ENCODE measurements at regions not wholly inside any gene's neighbourhood (a gene's known extent, or its start where the extent isn't known, plus 50 kb on each side); places are given as distances from the start of the nearest gene placed in this dataset.
"Not testable (repeated sequence)": the region's sequence is repeated elsewhere in the genome, so short reads cannot be mapped to it uniquely, and the experiment has no call there.

DNA sequence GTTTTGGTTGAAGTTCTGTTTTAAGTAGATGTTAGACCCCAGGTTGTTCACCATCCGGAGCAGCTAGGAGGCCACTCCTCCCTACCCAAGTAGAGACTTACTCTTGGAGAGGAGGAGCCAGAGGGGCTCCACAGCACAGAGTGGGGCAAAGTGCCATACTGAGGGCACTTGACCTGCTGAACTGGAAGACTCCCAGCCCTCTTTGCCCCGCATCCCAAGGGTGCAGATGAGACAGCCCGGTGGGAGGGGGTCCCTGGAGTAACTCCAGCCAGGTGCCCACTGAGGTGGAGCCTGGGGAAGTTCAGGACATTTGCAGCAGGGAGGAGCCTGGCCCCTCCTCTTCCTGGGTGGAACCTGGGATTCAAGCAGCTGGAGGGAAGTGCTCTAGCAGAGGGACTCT lies 102.1 kb upstream of the GPR6 start:
- Mint-ChIP-seq H3K9me3 (no peaks in the 10 kb centered on the region), H3K4me1 (peaks cover 5% of the 10 kb centered on the region), H3K4me3 (no peak overlapping the region), H3K27me3 (peaks cover 7% of the 10 kb centered on the region), H3K27ac (no peak overlapping the region), H3K36me3 (ENCODE audit: low read depth) (no peaks in the 10 kb centered on the region)
- CTCF ChIA-PET: no interaction called here
- no peak for DNase-seq
- POLR2A ChIA-PET: no interaction called here

- CTCF ChIA-PET: no interaction called here
- H3K9me3 Mint-ChIP-seq: peaks cover 5% of the 10 kb centered on the region
- no peak for DNase-seq
- peaks cover 7% of the 10 kb centered on the region for H3K27me3 Mint-ChIP-seq
- peaks cover 9% of the 10 kb centered on the region for H3K4me1 Mint-ChIP-seq
- H3K36me3 Mint-ChIP-seq (ENCODE audit: low read depth): peaks cover 3% of the 10 kb centered on the region
- H3K4me3 Mint-ChIP-seq: no peak overlapping the region
- POLR2A ChIA-PET: no interaction called here
- H3K27ac Mint-ChIP-seq: no peak overlapping the region
Measured at GRCh38 chr6:109877028-109878004, 100.8 kb upstream of the GPR6 start.

- DNase-seq; H3K36me3 Mint-ChIP-seq (ENCODE audit: low read depth); POLR2A ChIA-PET; CTCF ChIA-PET; H3K27me3 Mint-ChIP-seq; H3K4me3 Mint-ChIP-seq; H3K9me3 Mint-ChIP-seq; H3K27ac Mint-ChIP-seq; H3K4me1 Mint-ChIP-seq: not testable (repeated sequence)
Measured at GRCh38 chr6:109878005-109878690, 100.0 kb upstream of the GPR6 start.

GRCh38 chr6:109879081-109879480 lies 99.0 kb upstream of the GPR6 start:
- H3K9me3 Mint-ChIP-seq; H3K4me3 Mint-ChIP-seq; H3K36me3 Mint-ChIP-seq (ENCODE audit: low read depth); POLR2A ChIA-PET; DNase-seq; H3K4me1 Mint-ChIP-seq; CTCF ChIA-PET; H3K27ac Mint-ChIP-seq; H3K27me3 Mint-ChIP-seq: not testable (repeated sequence)

DNA sequence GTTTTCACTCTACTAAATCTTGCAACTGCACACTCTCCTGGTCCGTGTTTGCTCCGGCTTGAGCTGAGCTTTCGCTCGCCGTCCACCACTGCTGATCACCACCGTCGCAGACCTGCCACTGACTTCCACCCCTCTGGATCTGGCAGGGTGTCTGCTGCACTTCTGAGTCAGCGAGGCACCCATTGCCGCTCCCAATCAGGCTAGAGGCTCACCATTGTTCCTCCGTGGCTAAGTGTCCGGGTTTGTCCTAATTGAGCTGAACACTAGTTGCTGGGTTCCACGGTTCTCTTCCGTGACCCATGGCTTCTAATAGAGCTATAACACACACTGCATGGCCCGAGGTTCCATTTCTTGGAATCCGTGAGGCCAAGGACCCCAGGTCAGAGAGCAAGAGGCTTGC lies 98.6 kb upstream of the GPR6 start:
- Mint-ChIP-seq H3K4me1 (peaks cover 9% of the 10 kb centered on the region), H3K27me3 (peaks cover 2% of the 10 kb centered on the region), H3K36me3 (ENCODE audit: low read depth) (peaks cover 3% of the 10 kb centered on the region), H3K9me3 (peaks cover 5% of the 10 kb centered on the region), H3K27ac (no peak overlapping the region), H3K4me3 (no peak overlapping the region)
- ChIA-PET CTCF (no interaction called here), POLR2A (no interaction called here)
- no peak for DNase-seq

DNA sequence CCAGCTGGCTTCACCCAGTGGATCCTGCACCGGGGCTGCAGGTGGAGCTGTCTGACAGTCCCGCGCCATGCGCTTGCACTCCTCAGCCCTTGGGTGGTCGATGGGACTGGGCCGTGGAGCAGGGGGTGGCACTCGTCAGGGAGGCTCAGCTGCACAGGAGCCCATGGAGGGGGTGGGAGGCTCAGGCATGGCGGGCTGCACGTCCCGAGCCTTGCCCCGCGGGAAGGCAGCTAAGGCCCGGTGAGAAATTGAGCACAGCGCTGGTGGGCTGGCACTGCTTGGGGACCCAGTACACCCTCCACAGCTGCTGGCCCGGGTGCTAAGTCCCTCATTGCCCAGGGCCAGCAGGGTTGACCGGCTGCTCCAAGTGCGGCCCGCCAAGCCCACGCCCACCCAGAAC lies 97.0 kb upstream of the GPR6 start:
- H3K4me1 Mint-ChIP-seq; DNase-seq; H3K36me3 Mint-ChIP-seq (ENCODE audit: low read depth); POLR2A ChIA-PET; H3K27ac Mint-ChIP-seq; H3K4me3 Mint-ChIP-seq; H3K9me3 Mint-ChIP-seq; CTCF ChIA-PET; H3K27me3 Mint-ChIP-seq: not testable (repeated sequence)

DNA sequence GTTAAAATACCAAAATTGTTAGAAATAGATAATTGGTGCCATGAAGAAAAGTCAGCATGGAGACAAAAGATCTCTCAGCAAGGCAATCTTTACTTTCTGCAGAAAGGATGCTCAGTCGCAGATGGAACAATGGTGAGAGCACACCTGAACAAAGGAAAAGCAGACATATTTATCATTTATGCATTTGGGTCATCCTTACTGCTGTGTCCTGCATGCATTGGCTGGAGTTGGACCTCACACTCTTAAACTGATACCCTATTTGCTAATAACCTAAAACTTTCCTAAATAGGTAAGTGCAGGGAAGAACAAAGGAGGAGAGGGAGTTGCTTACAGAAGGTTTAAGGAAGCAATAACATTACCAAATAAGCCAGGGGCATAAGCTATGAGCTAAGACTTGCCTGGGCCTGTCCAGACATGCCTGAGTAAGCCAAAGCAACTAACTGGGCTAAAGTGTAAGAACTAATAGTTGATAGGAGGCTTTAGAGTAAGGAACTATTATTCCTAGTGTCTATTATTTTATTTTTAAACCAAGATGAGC lies 96.1 kb upstream of the GPR6 start:
- DNase-seq; H3K9me3 Mint-ChIP-seq; H3K4me1 Mint-ChIP-seq; H3K36me3 Mint-ChIP-seq (ENCODE audit: low read depth); H3K27ac Mint-ChIP-seq; CTCF ChIA-PET; H3K4me3 Mint-ChIP-seq; H3K27me3 Mint-ChIP-seq; POLR2A ChIA-PET: not testable (repeated sequence)

- H3K4me1 Mint-ChIP-seq: no peaks in the 10 kb centered on the region
- CTCF ChIA-PET: no interaction called here
- H3K27me3 Mint-ChIP-seq: peaks cover 2% of the 10 kb centered on the region
- no peak overlapping the region for H3K4me3 Mint-ChIP-seq
- H3K36me3 Mint-ChIP-seq (ENCODE audit: low read depth): no peaks in the 10 kb centered on the region
- no peak overlapping the region for H3K27ac Mint-ChIP-seq
- no peak for DNase-seq
- POLR2A ChIA-PET: no interaction called here
- H3K9me3 Mint-ChIP-seq: peaks cover 2% of the 10 kb centered on the region
Measured at GRCh38 chr6:109891924-109892323, 86.2 kb upstream of the GPR6 start.

GRCh38 chr6:109892451-109893435 lies 85.4 kb upstream of the GPR6 start:
- Mint-ChIP-seq H3K27me3 (peaks cover 3% of the 10 kb centered on the region), H3K4me3 (no peak overlapping the region), H3K36me3 (ENCODE audit: low read depth) (no peaks in the 10 kb centered on the region), H3K9me3 (peaks cover 2% of the 10 kb centered on the region), H3K4me1 (no peaks in the 10 kb centered on the region), H3K27ac (no peak overlapping the region)
- ChIA-PET POLR2A (no interaction called here), CTCF (no interaction called here)
- no peak for DNase-seq

GRCh38 chr6:109893606-109894005 lies 84.5 kb upstream of the GPR6 start:
- CTCF ChIA-PET: no interaction called here
- peaks cover 2% of the 10 kb centered on the region for H3K9me3 Mint-ChIP-seq

GRCh38 chr6:109894181-109894580 lies 83.9 kb upstream of the GPR6 start:
- H3K4me1 Mint-ChIP-seq: no peaks in the 10 kb centered on the region
- peaks cover 4% of the 10 kb centered on the region for H3K27me3 Mint-ChIP-seq
- CTCF ChIA-PET: no interaction called here
- H3K4me3 Mint-ChIP-seq: no peak overlapping the region
- DNase-seq: no peak
- H3K27ac Mint-ChIP-seq: no peak overlapping the region
- no peaks in the 10 kb centered on the region for H3K36me3 Mint-ChIP-seq (ENCODE audit: low read depth)
- peaks cover 2% of the 10 kb centered on the region for H3K9me3 Mint-ChIP-seq
- POLR2A ChIA-PET: no interaction called here

More at GRCh38 chr6:109893606-109894005, 84.5 kb upstream of the GPR6 start:
- Mint-ChIP-seq H3K4me1 (no peaks in the 10 kb centered on the region), H3K27ac (no peak overlapping the region), H3K27me3 (peaks cover 4% of the 10 kb centered on the region), H3K4me3 (no peak overlapping the region), H3K36me3 (ENCODE audit: low read depth) (no peaks in the 10 kb centered on the region)
- POLR2A ChIA-PET: no interaction called here
- DNase-seq: no peak

DNA sequence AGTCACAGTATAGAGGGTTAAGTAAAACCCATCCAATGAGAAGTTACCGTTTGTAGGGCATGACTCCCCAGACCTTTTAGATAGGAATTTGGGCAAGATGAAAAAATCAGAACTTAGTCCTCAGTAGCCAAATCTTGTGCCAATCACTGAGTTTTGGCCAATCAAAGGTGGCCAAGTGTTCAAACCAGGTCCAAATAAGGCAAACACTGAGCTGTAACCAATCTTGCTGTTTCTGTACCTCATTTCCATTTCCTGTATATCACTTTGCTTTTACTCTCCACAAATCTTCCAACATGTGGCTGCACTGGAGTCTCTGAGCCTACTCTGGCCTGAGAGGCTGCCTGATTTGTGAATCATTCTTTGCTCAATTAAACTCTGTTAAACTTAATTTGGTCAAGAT lies 81.8 kb upstream of the GPR6 start:
- H3K4me3 Mint-ChIP-seq: no peak overlapping the region
- no peak for DNase-seq
- CTCF ChIA-PET: no interaction called here
- H3K27me3 Mint-ChIP-seq: peaks cover 7% of the 10 kb centered on the region
- H3K27ac Mint-ChIP-seq: no peak overlapping the region
- no peaks in the 10 kb centered on the region for H3K4me1 Mint-ChIP-seq
- H3K36me3 Mint-ChIP-seq (ENCODE audit: low read depth): no peaks in the 10 kb centered on the region
- POLR2A ChIA-PET: no interaction called here
- peaks cover 2% of the 10 kb centered on the region for H3K9me3 Mint-ChIP-seq

DNA sequence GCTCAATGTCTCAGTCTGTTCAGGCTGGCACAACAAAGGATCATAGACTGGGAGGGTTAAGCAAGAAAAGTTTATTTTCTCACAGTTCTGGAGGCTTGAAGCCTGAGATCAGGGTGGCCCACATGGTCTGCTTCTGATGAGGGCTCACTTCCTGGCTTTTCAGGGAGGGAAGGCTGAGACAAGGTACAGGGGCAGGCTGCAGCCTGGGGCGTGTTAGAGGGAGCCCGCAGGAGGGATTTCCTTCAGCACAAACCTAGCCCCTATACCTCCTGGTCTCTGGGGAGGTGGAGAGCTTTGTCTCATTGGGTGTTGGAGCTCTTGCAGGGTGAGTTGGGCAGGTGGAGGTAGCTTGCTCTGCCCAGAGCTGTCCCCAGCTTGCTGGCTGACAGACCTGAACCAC lies 81.1 kb upstream of the GPR6 start:
- no peaks in the 10 kb centered on the region for H3K4me1 Mint-ChIP-seq
- no peaks in the 10 kb centered on the region for H3K36me3 Mint-ChIP-seq (ENCODE audit: low read depth)
- POLR2A ChIA-PET: no interaction called here
- no peak overlapping the region for H3K27ac Mint-ChIP-seq
- no peak for DNase-seq
- H3K4me3 Mint-ChIP-seq: no peak overlapping the region
- CTCF ChIA-PET: no interaction called here
- H3K27me3 Mint-ChIP-seq: peaks cover 7% of the 10 kb centered on the region
- H3K9me3 Mint-ChIP-seq: peaks cover 2% of the 10 kb centered on the region

Data from activated CD4-positive, alpha-beta memory T cell treated with anti-CD3 and anti-CD28 coated beads, Interleukin-2, amount 10 ng/mL, durations not matched to agents 7 days and 5 days (primary cell).